NCI-H524 treated with DMSO at 0.1 percent for 48 hours (cell line): ENCODE measurements at regions not wholly inside any gene's neighbourhood (a gene's known extent, or its start where the extent isn't known, plus 50 kb on each side); places are given as distances from the start of the nearest gene placed in this dataset.

Source experiments
- DNase-seq: peaks from one replicate; lab custom pipeline; 2025; lab: John Stamatoyannopoulos, UW

GRCh38 chr22:44613196-44613595, 88.8 kb upstream of the PRR5 start:
- no peak for DNase-seq

GRCh38 chr22:44611880-44612496, 90.0 kb upstream of the PRR5 start:
- DNase-seq, result no peak

- no peak for DNase-seq
These were observed 91.9 kb upstream of the PRR5 start for GRCh38 chr22:44610071-44610470.

- DNase-seq, result no peak
These were observed 92.5 kb upstream of the PRR5 start for GRCh38 chr22:44609400-44609988.

GRCh38 chr22:44608597-44609399, 93.2 kb upstream of the PRR5 start:
- DNase-seq, result no peak

- no peak for DNase-seq
These were observed 95.9 kb upstream of the PRR5 start for GRCh38 chr22:44606126-44606525.

GRCh38 chr22:44605486-44605885, 96.5 kb upstream of the PRR5 start:
- DNase-seq, result no peak

- DNase-seq, result no peak
These were observed 97.0 kb upstream of the PRR5 start for GRCh38 chr22:44604991-44605390.

GRCh38 chr22:44604455-44604854, 97.5 kb upstream of the PRR5 start:
- DNase-seq, result no peak

- DNase-seq, result no peak
These were observed 98.2 kb upstream of the PRR5 start for GRCh38 chr22:44603767-44604166.

- DNase-seq, result no peak
These were observed 100.3 kb upstream of the PRR5 start for GRCh38 chr22:44601725-44602124.

- no peak for DNase-seq
These were observed 100.8 kb upstream of the PRR5 start for GRCh38 chr22:44601189-44601588.

- DNase-seq, result no peak
These were observed 101.7 kb upstream of the PRR5 start for GRCh38 chr22:44600207-44600785.

- DNase-seq, result no peak
These were observed 101.6 kb upstream of the RTL6 start for GRCh38 chr22:44599500-44600140.

GRCh38 chr22:44599084-44599483, 101.1 kb upstream of the RTL6 start:
- DNase-seq, result no peak

- DNase-seq, result peak; percentile 90
These were observed 99.6 kb upstream of the RTL6 start for GRCh38 chr22:44597616-44598015.

- no peak for DNase-seq
These were observed 98.5 kb upstream of the RTL6 start for GRCh38 chr22:44596396-44597125.

GRCh38 chr22:44595841-44596341, 97.9 kb upstream of the RTL6 start:
- peak; percentile 74 for DNase-seq

- no peak for DNase-seq
These were observed 96.9 kb upstream of the RTL6 start for GRCh38 chr22:44594951-44595350.

GRCh38 chr22:44592824-44593148, 94.8 kb upstream of the RTL6 start:
- DNase-seq, result no peak

GRCh38 chr22:44592126-44592823, 94.2 kb upstream of the RTL6 start:
- DNase-seq, result no peak
